ENCODE measurements at regions not wholly inside any gene's neighbourhood (a gene's known extent, or its start where the extent isn't known, plus 50 kb on each side); places are given as distances from the start of the nearest gene placed in this dataset.

DNA sequence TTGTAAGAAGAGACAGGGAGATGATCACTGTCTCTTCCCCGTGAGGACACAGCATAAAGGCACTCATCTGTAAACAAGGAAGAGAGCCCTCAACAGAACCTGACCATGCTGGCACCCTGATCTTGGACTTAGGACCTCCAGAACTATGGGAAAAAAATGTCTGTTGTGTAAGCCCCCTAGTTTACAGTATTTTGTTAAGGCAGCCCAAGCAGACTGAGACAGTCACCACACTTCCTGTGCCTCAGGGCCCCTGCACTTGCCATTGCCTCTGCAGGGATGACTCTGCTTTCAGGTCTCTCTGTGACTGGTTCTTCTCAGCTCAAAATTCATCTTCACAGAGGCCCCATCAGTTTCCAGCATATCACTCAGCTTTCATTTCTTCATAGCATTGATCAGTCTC is 372.1 kb downstream of the TLE1 start:
- no peak overlapping the region for H4K91ac ChIP-seq (ENCODE audit: insufficient read length, low read depth, low read length)
- H3K23me2 ChIP-seq (ENCODE audit: insufficient read length, low read depth, low read length, poor library complexity, severe bottlenecking) = no peaks in the 10 kb centered on the region
- H3K9ac ChIP-seq (ENCODE audit: extremely low read depth, insufficient read length, low read length) = no peak overlapping the region
- no peaks in the 10 kb centered on the region for H3K9me3 ChIP-seq (ENCODE audit: control insufficient read depth, low read depth, low read length)
- no peak overlapping the region for H2BK120ac ChIP-seq (ENCODE audit: low read depth, low read length, poor library complexity, severe bottlenecking)
- Mint-ChIP-seq H3K27ac (no peak overlapping the region), H3K36me3 (ENCODE audit: insufficient read depth in 1 of 3, low read depth in 3 of 3) (peaks cover 6 to 25% (median 17%) of the 10 kb centered on the region in 3 experiments), H3K9me3 (peaks cover 11 to 22% of the 10 kb centered on the region in 2 experiments), H3K4me3 (no peak overlapping the region), H3K4me1 (no peaks in the 10 kb centered on the region), H3K27me3 (ENCODE audit: low read depth) (peaks cover 2% of the 10 kb centered on the region; the same call in 1 of the 2 replicates)
- H3K14ac ChIP-seq (ENCODE audit: insufficient read depth, low read length) = no peak overlapping the region
- no peak overlapping the region for H3K4ac ChIP-seq (ENCODE audit: low read depth, low read length)
- H2BK5ac ChIP-seq (ENCODE audit: insufficient read length, low read length) = no peak overlapping the region
- no peak overlapping the region for H3K23ac ChIP-seq (ENCODE audit: insufficient read length, low read depth, low read length)
- H3K79me2 ChIP-seq (ENCODE audit: insufficient read depth, low read length) = no peaks in the 10 kb centered on the region
- no peak overlapping the region for H4K8ac ChIP-seq (replicated peaks; ENCODE audit: insufficient read length, low read depth, low read length)
- H4K5ac ChIP-seq (ENCODE audit: insufficient read length, low read depth, low read length) = no peak overlapping the region
- H4K20me1 ChIP-seq (ENCODE audit: control insufficient read depth, insufficient read depth, insufficient read length) = no peaks in the 10 kb centered on the region
- H3T11ph ChIP-seq (ENCODE audit: low read length) = no peak overlapping the region
- H3K27ac ChIP-seq (ENCODE audit: insufficient read length, low read depth, low read length) = no peak overlapping the region
- H3K18ac ChIP-seq (ENCODE audit: insufficient read length, low read depth, low read length) = no peak overlapping the region
- H2AK5ac ChIP-seq (ENCODE audit: insufficient read length, low read length) = no peak overlapping the region
- H2BK15ac ChIP-seq (ENCODE audit: low read depth, low read length) = no peak overlapping the region
- no peak overlapping the region for H2BK12ac ChIP-seq (ENCODE audit: insufficient read length, low read depth, low read length)
- no peaks in the 10 kb centered on the region for H3K27me3 ChIP-seq (ENCODE audit: insufficient read depth, low read length)
- no peaks in the 10 kb centered on the region for H3K79me1 ChIP-seq (ENCODE audit: insufficient read depth, low read depth, low read length, poor library complexity, severe bottlenecking)
- H2BK20ac ChIP-seq (ENCODE audit: low read depth, low read length, poor library complexity, severe bottlenecking) = no peak overlapping the region
- no CpG with 5 or more reads among the region's 1 CpG for WGBS (ENCODE audit: extremely low coverage, insufficient read length, low lambda C conversion rate)
- no peak overlapping the region for H3K4me2 ChIP-seq (ENCODE audit: insufficient read depth, insufficient read length, low read length)
- H2AFZ ChIP-seq (ENCODE audit: low read length) = no peak overlapping the region
- TF ChIP-seq, protein P1, sequence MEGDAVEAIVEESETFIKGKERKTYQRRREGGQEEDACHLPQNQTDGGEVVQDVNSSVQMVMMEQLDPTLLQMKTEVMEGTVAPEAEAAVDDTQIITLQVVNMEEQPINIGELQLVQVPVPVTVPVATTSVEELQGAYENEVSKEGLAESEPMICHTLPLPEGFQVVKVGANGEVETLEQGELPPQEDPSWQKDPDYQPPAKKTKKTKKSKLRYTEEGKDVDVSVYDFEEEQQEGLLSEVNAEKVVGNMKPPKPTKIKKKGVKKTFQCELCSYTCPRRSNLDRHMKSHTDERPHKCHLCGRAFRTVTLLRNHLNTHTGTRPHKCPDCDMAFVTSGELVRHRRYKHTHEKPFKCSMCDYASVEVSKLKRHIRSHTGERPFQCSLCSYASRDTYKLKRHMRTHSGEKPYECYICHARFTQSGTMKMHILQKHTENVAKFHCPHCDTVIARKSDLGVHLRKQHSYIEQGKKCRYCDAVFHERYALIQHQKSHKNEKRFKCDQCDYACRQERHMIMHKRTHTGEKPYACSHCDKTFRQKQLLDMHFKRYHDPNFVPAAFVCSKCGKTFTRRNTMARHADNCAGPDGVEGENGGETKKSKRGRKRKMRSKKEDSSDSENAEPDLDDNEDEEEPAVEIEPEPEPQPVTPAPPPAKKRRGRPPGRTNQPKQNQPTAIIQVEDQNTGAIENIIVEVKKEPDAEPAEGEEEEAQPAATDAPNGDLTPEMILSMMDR (conservative IDR thresholded peaks at IDR 0.05) = no peak
- DNase-seq = no peak
- no peak overlapping the region for H3K56ac ChIP-seq (ENCODE audit: insufficient read length, low read depth, low read length)
- H3K4me1 ChIP-seq (ENCODE audit: insufficient read depth, low read length) = no peaks in the 10 kb centered on the region

Data from H9 (cell line).